Lung (tissue), 11 donors: ENCODE measurements at regions not wholly inside any gene's neighbourhood (a gene's known extent, or its start where the extent isn't known, plus 50 kb on each side); places are given as distances from the start of the nearest gene placed in this dataset.

Source experiments
- ATAC-seq: fragments of 200-7000 bp; cut with Tn5 transposase; one replicate; pipeline ENCODE4 v1.9.1; 2020; ENCODE audit warnings: moderate number of reproducible peaks; ENCODE audit not compliant: insufficient read depth, low FRiP score
- DNase-seq, 3 donors: peaks; one replicate each; pipeline ENCODE4 v3.0.0-alpha.2; 2013 to 2017
- H3K27ac ChIP-seq, 2 donors: one replicate each; pipeline ENCODE4 v1.5.1; 2013; ENCODE audit warnings: mild to moderate bottlenecking in 2 of 2, moderate library complexity in 2 of 2, control low read depth in 1 of 2, inconsistent platforms in 1 of 2, low read depth in 1 of 2, low read length in 1 of 2
- H3K27me3 ChIP-seq, 3 donors: one replicate each; pipeline ENCODE4 v1.5.1; 2013; ENCODE audit warnings: low read length in 2 of 3; ENCODE audit not compliant: control insufficient read depth in 3 of 3, insufficient read depth in 3 of 3
- H3K36me3 ChIP-seq, 4 donors: one replicate each; pipeline ENCODE4 v1.5.1; 2013; ENCODE audit warnings: low read length in 4 of 4, mild to moderate bottlenecking in 1 of 4, moderate library complexity in 1 of 4; ENCODE audit not compliant: control insufficient read depth in 4 of 4, insufficient read depth in 4 of 4
- H3K4me1 ChIP-seq, 5 donors: one replicate each; pipeline ENCODE4 v1.5.1; 2013; ENCODE audit warnings: low read length in 5 of 5, mild to moderate bottlenecking in 2 of 5, moderate library complexity in 1 of 5; ENCODE audit not compliant: control insufficient read depth in 5 of 5, insufficient read depth in 5 of 5
- H3K4me3 ChIP-seq: one replicate; pipeline ENCODE4 v1.5.1; 2013; ENCODE audit warnings: mild to moderate bottlenecking, control low read depth, moderate library complexity
- H3K9ac ChIP-seq, 2 donors: one replicate each; pipeline ENCODE4 v1.5.1; 2013; ENCODE audit warnings: low read length in 2 of 2, control low read depth in 1 of 2; ENCODE audit not compliant: insufficient read depth in 1 of 2
- H3K9me3 ChIP-seq, 4 donors: one replicate each; pipeline ENCODE4 v1.5.1; 2013; ENCODE audit warnings: low read length in 3 of 4, mild to moderate bottlenecking in 1 of 4, moderate library complexity in 1 of 4; ENCODE audit not compliant: control insufficient read depth in 4 of 4, insufficient read depth in 3 of 4
- CTCF ChIP-seq: IDR thresholded peaks from 2 replicates; pipeline ENCODE4 v1.5.1; 2012; ENCODE audit warnings: mild to moderate bottlenecking; ENCODE audit errors: control extremely low read depth, extremely low read depth
- WGBS, 2 donors: extraction: QIAGEN DNeasy Blood & Tissue Kit; methylation state at CpG; one replicate each; pipeline ENCODE4 v1.1.7; 2013; 5-methylcytosine and 5-hydroxymethylcytosine counted together
- donor health status: control.
- donor health status: control.
- donor health status: Bipolar disorder and iron deficiency.
- donor health status: healthy.
- donor health status: DM: yes; HTN: yes; CAD: no.

- Histone ChIP-seq H3K4me3 (no peak overlapping the region), H3K27ac (no peak overlapping the region), H3K9ac (no peak overlapping the region), H3K36me3 (no peaks in the 10 kb centered on the region), H3K9me3 (no peaks in the 10 kb centered on the region), H3K27me3 (no peaks in the 10 kb centered on the region), H3K4me1 (no peaks in the 10 kb centered on the region)
- TF ChIP-seq CTCF = no peak
- ATAC-seq (no peak), DNase-seq (no peak)
- WGBS, 2 donors = 86 to 94% methylated on average over 8 of the region's 8 CpGs
Measured at GRCh38 chr4:95614684-95615205, 66.0 kb upstream of the UNC5C start.

- Histone ChIP-seq H3K27me3 (no peaks in the 10 kb centered on the region), H3K4me3 (no peak overlapping the region), H3K36me3 (no peaks in the 10 kb centered on the region), H3K9me3 (no peaks in the 10 kb centered on the region), H3K4me1 (no peaks in the 10 kb centered on the region), H3K27ac (no peak overlapping the region), H3K9ac (no peak overlapping the region)
- ATAC-seq (no peak), DNase-seq (peak in 1 of 3 donors; percentile 9)
- TF ChIP-seq CTCF = no peak
- WGBS, 2 donors = 84 to 88% methylated on average over 3 of the region's 3 CpGs
Measured at GRCh38 chr4:95610061-95610569, 61.3 kb upstream of the UNC5C start.

GRCh38 chr4:95606739-95607138 lies 58.0 kb upstream of the UNC5C start:
- 54 to 78% methylated on average over 7 of the region's 7 CpGs for WGBS, 2 donors
- Histone ChIP-seq H3K36me3 (no peaks in the 10 kb centered on the region), H3K9ac (no peak overlapping the region), H3K4me3 (no peak overlapping the region), H3K4me1 (no peaks in the 10 kb centered on the region), H3K27me3 (no peaks in the 10 kb centered on the region), H3K9me3 (no peaks in the 10 kb centered on the region), H3K27ac (no peak overlapping the region)
- DNase-seq = no peak
- no peak for ATAC-seq
- no peak for TF ChIP-seq CTCF

GRCh38 chr4:95603393-95603792 lies 54.6 kb upstream of the UNC5C start:
- WGBS, 2 donors = 83 to 90% methylated on average over 4 of the region's 4 CpGs
- DNase-seq = no peak
- ATAC-seq = no peak
- Histone ChIP-seq H3K9me3 (no peaks in the 10 kb centered on the region), H3K4me3 (no peak overlapping the region), H3K27me3 (no peaks in the 10 kb centered on the region), H3K9ac (no peak overlapping the region), H3K36me3 (no peaks in the 10 kb centered on the region), H3K4me1 (no peaks in the 10 kb centered on the region), H3K27ac (no peak overlapping the region)
- TF ChIP-seq CTCF = no peak
